HG02970 (cell line): ENCODE measurements at regions not wholly inside any gene's neighbourhood (a gene's known extent, or its start where the extent isn't known, plus 50 kb on each side); places are given as distances from the start of the nearest gene placed in this dataset.

Source experiments
- ATAC-seq: cut with Tn5 transposase; IDR thresholded peaks from one replicate; pipeline ENCODE4 v1.9.1; 2021; ENCODE audit warnings: mild to moderate bottlenecking, moderate library complexity, moderate number of reproducible peaks; ENCODE audit not compliant: unreplicated experiment, low FRiP score

- no peak for ATAC-seq
These were observed 195.2 kb upstream of the DPPA4 start for GRCh38 chr3:109532257-109533216.

DNA sequence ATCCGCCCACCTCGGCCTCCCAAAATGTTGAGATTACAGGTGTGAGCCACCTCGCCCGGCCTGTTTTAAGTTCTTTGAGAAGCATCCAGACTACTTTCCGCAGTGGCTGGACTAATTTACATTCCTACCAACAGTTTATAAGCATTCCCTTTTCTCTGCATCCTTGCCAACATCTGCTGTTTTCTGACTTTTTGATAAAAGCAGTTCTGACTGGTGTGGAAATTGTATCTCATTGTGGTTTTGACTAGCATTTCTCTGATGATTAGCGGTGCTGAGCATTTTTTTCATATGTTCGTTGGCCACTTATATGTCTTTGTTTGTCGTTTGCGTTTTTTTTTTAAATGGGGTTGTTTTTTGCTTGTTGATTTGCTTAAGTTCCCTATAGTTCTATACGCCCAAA, 208.4 kb upstream of the DPPA4 start:
- no peak for ATAC-seq

GRCh38 chr3:109548192-109548938, 211.0 kb upstream of the DPPA4 start:
- ATAC-seq: no peak

DNA sequence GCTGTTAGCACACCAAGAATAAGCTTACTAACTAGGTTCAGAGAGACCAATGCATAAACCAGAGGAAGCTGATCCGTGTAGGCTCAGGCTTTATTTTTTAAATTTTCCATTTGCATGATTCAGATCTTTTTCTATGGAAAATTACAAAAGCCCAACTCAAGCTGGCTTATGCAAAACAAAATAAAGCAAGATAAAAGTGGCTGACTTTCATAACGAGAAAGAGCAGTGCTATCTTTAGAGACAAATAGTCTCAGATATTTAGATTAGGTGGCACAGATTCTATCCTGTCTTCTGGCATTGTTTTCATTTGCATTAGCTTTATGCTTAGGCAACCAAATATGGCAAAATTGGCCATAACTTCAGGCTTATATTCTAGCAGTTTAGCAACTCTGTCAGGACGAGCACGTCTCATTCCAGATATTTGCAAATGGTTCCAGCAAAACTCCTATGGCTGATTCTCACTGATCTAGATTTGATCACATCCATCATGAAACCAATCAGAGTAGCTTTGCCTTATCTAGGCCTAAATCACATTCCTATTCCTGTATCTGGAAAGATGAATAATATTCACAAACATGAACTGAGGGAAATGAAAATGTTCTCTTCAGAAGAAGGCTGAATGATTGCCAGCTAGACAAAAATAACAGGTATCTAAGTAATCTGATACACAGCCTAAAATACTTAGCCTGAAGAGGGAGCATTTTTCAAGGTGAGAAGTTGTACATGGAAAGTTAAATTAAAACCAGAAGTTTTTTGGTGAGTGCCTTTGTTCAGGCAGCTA, 216.4 kb upstream of the DPPA4 start:
- no peak for ATAC-seq

DNA sequence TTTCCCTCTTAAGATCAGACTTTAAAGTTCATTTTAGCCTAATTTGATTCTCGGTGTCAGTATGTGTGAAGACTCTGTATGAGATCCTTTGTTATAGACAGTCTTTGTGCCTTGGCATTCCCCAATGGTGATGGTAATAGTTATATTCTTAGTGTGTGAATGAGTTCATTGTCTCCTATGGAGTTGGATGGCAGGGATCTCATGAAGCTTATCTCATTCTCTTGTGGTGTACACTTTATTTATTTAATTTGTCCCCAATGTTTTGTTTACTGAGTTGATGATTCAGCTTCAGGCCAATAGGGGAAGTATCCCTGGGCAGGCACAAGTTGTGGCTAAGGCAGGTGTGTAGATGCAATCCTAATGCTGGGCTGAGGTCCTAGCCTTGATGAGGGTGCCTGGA, 222.0 kb upstream of the DPPA4 start:
- no peak for ATAC-seq

GRCh38 chr3:109563149-109563548, 225.8 kb upstream of the DPPA4 start:
- ATAC-seq: no peak

GRCh38 chr3:109569135-109569846, 231.9 kb upstream of the DPPA4 start:
- ATAC-seq: no peak

DNA sequence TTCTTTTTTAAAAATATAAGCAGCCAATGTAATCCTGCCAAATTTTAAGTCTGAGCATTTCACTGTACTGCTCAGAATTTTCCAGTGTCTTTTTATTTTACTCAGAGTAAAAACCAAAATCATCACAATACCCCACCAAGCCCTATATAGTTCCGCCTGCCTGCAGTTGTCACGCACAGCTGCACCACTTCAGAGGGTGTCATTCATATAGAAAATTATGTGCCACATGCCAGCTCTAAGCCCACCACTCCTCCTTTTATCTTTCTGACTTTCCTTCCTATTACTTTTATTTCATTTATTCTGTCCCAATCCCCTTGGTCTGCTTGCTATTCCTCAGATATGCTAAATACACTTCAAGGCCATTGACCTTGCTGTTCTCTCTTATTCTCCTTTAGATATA, 233.1 kb upstream of the DPPA4 start:
- ATAC-seq: no peak

- no peak for ATAC-seq
These were observed 235.0 kb upstream of the DPPA4 start for GRCh38 chr3:109572301-109572700.

- no peak for ATAC-seq
These were observed 259.6 kb upstream of the DPPA4 start for GRCh38 chr3:109596991-109597390.

- ATAC-seq: no peak
These were observed 260.1 kb upstream of the DPPA4 start for GRCh38 chr3:109597444-109597843.

DNA sequence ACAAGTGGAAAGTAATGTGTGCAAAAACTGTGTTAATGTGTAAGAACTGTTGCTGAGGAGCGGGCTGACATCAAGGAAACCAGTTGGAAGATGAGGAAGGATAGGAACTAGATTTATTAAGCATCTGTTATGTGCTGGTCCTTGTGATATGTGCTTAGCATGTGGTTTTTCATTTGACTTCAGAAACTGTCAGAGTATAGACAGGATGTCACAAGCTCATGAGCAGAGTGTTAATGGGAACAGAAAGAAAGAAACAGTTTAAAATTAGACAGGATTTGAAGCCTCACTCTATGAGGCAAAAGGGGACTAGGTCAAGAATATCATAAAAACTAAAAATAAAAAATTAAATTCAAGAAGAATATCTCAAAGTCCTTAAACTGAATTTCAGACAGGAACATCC, 270.6 kb upstream of the DPPA4 start:
- no peak for ATAC-seq

GRCh38 chr3:109608574-109608973, 271.2 kb upstream of the DPPA4 start:
- no peak for ATAC-seq

- ATAC-seq: no peak
These were observed 281.5 kb upstream of the DPPA4 start for GRCh38 chr3:109618766-109619378.

DNA sequence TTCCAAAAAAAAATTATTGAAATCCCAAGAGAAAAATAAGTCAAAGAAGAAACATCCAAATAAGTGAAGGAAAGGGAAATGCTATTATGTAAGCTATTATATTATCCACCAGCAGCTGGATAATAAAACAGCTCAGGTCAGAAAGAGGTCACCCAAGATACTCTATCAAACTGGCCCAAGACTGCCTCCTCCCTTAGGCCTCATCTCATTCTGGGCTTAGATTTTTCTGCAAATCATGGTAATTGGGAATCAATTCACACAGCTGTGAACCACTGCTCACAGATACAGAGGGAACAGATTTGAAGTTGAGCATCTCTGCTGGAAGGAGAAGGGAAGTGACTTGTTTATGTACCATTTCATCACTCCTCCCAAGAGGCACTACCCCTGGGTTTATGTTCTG, 294.6 kb upstream of the DPPA4 start:
- ATAC-seq: no peak

GRCh38 chr3:109640146-109640652, 302.9 kb upstream of the DPPA4 start:
- ATAC-seq: no peak

DNA sequence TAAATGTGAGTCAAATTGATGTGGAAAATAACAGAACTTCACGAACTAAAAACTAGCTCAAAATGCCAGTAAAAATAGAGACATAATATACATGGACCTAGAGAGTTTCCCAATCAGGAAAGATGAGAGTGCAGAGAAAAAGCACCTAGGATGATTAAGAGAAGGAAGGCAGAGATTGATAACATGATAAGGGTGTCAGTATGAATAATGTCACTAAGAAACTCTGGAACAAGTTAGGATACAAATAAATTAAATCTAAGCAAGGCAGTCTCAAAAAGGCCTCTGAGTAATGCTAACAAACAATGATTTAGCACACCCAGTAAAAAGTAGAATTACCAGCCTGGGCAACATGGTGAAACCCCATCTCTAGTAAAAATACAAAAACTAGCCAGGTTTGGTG, 304.7 kb upstream of the DPPA4 start:
- ATAC-seq: no peak

- ATAC-seq: no peak
These were observed 306.2 kb upstream of the DPPA4 start for GRCh38 chr3:109643590-109643989.

DNA sequence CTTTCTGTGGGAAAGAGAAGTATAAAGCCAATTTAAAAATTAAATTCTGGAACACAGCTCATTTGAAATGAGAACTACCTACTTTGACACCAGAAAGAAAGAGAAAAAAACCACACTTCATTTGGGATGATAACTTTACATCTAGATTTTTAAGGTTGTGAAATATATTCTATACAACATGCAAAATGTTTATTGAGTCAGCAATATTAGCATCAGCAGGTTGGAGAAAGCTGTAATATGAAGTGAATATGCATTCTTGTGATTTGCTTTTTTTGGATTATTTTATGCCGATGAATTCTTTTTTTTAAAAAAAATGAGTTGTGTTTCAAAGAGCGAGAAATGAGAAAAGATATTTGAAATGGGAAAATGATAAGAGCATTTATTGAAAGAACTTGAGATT, 307.0 kb upstream of the DPPA4 start:
- ATAC-seq: no peak

- no peak for ATAC-seq
These were observed 307.4 kb upstream of the DPPA4 start for GRCh38 chr3:109644746-109645145.
